PC-3 (cell line): ENCODE measurements at regions not wholly inside any gene's neighbourhood (a gene's known extent, or its start where the extent isn't known, plus 50 kb on each side); places are given as distances from the start of the nearest gene placed in this dataset.
"Not testable (repeated sequence)": the region's sequence is repeated elsewhere in the genome, so short reads cannot be mapped to it uniquely, and the experiment has no call there.

Source experiments
- ATAC-seq: fragments of 200-7000 bp; cut with Tn5 transposase; 2 replicates; pipeline ENCODE4 v1.9.1; 2020; ENCODE audit warnings: mild to moderate bottlenecking, moderate library complexity
- BruUV-seq: library from RNA; stranded (reverse); fragments of 400-500 nt; replicated peaks from 2 replicates; lab custom pipeline; 2021; lab: Mats Ljungman, UMichigan
- CTCF ChIA-PET: fragments of 300-600 bp; sonication (Branson Sonifier 250); formaldehyde crosslinking; loops from one replicate; lab custom pipeline; 2022; ENCODE audit warnings: antibody characterized with exemption; lab: Charles Lee
- POLR2A ChIA-PET: fragments of 300-600 bp; sonication (Branson Sonifier 250); formaldehyde crosslinking; loops from one replicate; lab custom pipeline; 2022; ENCODE audit warnings: antibody characterized with exemption; ENCODE audit not compliant: unreplicated experiment; lab: Charles Lee
- DNase-seq: peaks from one replicate; pipeline ENCODE4 v3.0.0-alpha.2; 2015
- H2AFZ ChIP-seq: fragments of 300-600 bp; sonication (generic); 2 replicates; pipeline ENCODE4 v1.6.0; 2016; ENCODE audit warnings: antibody characterized with exemption, low read length
- H3F3A ChIP-seq: fragments of 300-600 bp; sonication (generic); one replicate; pipeline ENCODE4 v1.6.0; 2017; ENCODE audit warnings: antibody characterized with exemption, low read length, control low read depth, mild to moderate bottlenecking; ENCODE audit not compliant: unreplicated experiment
- H3K27ac ChIP-seq: fragments of 300-600 bp; sonication (generic); 2 replicates; pipeline ENCODE4 v1.5.1; 2016; ENCODE audit warnings: mild to moderate bottlenecking, low read length
- H3K27me3 ChIP-seq: fragments of 300-600 bp; sonication (generic); 2 replicates; pipeline ENCODE4 v1.6.1; 2016; ENCODE audit warnings: low read length, mixed read lengths
- H3K36me3 ChIP-seq: fragments of 300-600 bp; sonication (generic); 2 replicates; pipeline ENCODE4 v1.6.1; 2016; ENCODE audit warnings: low read depth, mixed run types, low read length, mixed read lengths
- H3K4me1 ChIP-seq: fragments of 300-600 bp; sonication (generic); 2 replicates; pipeline ENCODE4 v1.5.1; 2016; ENCODE audit warnings: low read length; ENCODE audit not compliant: insufficient read depth
- H3K4me2 ChIP-seq: fragments of 300-600 bp; sonication (generic); 2 replicates; pipeline ENCODE4 v1.6.0; 2016; ENCODE audit warnings: low read length
- H3K4me3 ChIP-seq: fragments of 300-600 bp; sonication (generic); 2 replicates; pipeline ENCODE4 v1.5.1; 2016; ENCODE audit warnings: mild to moderate bottlenecking, low read length, mixed read lengths
- H3K79me2 ChIP-seq: fragments of 300-600 bp; sonication (generic); 2 replicates; pipeline ENCODE4 v1.6.1; 2017; ENCODE audit warnings: low read length, mixed read lengths
- H3K9ac ChIP-seq: fragments of 300-600 bp; sonication (generic); 2 replicates; pipeline ENCODE4 v1.6.0; 2016; ENCODE audit warnings: mild to moderate bottlenecking, low read length
- H3K9me2 ChIP-seq: fragments of 300-600 bp; sonication (generic); replicated peaks from 2 replicates; pipeline ENCODE4 v1.6.1; 2016; ENCODE audit warnings: mixed run types, low read length, mixed read lengths
- H3K9me3 ChIP-seq: fragments of 300-600 bp; sonication (generic); 2 replicates; pipeline ENCODE4 v1.6.1; 2016; ENCODE audit warnings: low read length, mixed read lengths
- H4K20me1 ChIP-seq: fragments of 300-600 bp; sonication (generic); 2 replicates; pipeline ENCODE4 v1.6.1; 2016; ENCODE audit warnings: low read length, mixed read lengths
- CTCF ChIP-seq: fragments of 300-600 bp; sonication (generic); conservative IDR thresholded peaks from 2 replicates; pipeline ENCODE4 v1.5.1; 2017; ENCODE audit warnings: antibody characterized with exemption, low read depth, mild to moderate bottlenecking, low read length
- EZH2 ChIP-seq: fragments of 300-600 bp; sonication (generic); IDR thresholded peaks from one replicate; pipeline ENCODE4 v1.6.1; 2017; ENCODE audit warnings: antibody characterized with exemption, mild to moderate bottlenecking, low read length; ENCODE audit not compliant: unreplicated experiment
- EZH2phosphoT487 ChIP-seq: fragments of 300-600 bp; sonication (generic); IDR thresholded peaks from 2 replicates; pipeline ENCODE4 v1.6.1; 2018; ENCODE audit warnings: mild to moderate bottlenecking, antibody characterized with exemption, low read length, borderline replicate concordance
- intact Hi-C: fragments of 100-400 bp; cut with micrococcal nuclease; formaldehyde crosslinking; loops from 2 replicates; pipeline ENCODE4 v1.9.0; 2023

- TF ChIP-seq CTCF = no peak
- no peak for TF ChIP-seq EZH2
- no peak for TF ChIP-seq EZH2phosphoT487
- DNase-seq = no peak
- Histone ChIP-seq H3K27me3 (peaks cover 54% of the 10 kb centered on the region), H3K9me3 (no peaks in the 10 kb centered on the region), H3K4me3 (no peak overlapping the region), H3K79me2 (no peaks in the 10 kb centered on the region), H3K9me2 (no peaks in the 10 kb centered on the region), H4K20me1 (no peaks in the 10 kb centered on the region), H3K9ac (no peak overlapping the region), H3K4me1 (no peaks in the 10 kb centered on the region), H3K4me2 (no peak overlapping the region), H3K27ac (no peak overlapping the region), H3F3A (no peaks in the 10 kb centered on the region), H2AFZ (no peak overlapping the region), H3K36me3 (no peaks in the 10 kb centered on the region)
- no TSS peak for BruUV-seq
- ChIA-PET CTCF (no interaction called here), POLR2A (no interaction called here)
- intact Hi-C loops = no loop called here
- no peak for ATAC-seq
These were observed 62.7 kb downstream of the CCDC74A start for GRCh38 chr2:131590366-131590765.

GRCh38 chr2:131590896-131591295 lies 63.2 kb downstream of the CCDC74A start:
- H3K9ac ChIP-seq = no peak overlapping the region
- ATAC-seq = no peak
- intact Hi-C loops = no loop called here
- H3K9me2 ChIP-seq = no peaks in the 10 kb centered on the region
- no peaks in the 10 kb centered on the region for H3K79me2 ChIP-seq
- no peak overlapping the region for H3K4me2 ChIP-seq
- H3K27ac ChIP-seq = no peak overlapping the region
- TF ChIP-seq CTCF (no peak), EZH2phosphoT487 (no peak), EZH2 (no peak)
- H4K20me1 ChIP-seq = no peaks in the 10 kb centered on the region
- POLR2A ChIA-PET = no interaction called here
- H3K4me1 ChIP-seq = no peaks in the 10 kb centered on the region
- DNase-seq = no peak
- H3K9me3 ChIP-seq = no peaks in the 10 kb centered on the region
- peaks cover 51% of the 10 kb centered on the region for H3K27me3 ChIP-seq
- no peaks in the 10 kb centered on the region for H3K36me3 ChIP-seq
- CTCF ChIA-PET = no interaction called here
- no peaks in the 10 kb centered on the region for H3F3A ChIP-seq
- H3K4me3 ChIP-seq = no peak overlapping the region
- BruUV-seq = no TSS peak
- no peak overlapping the region for H2AFZ ChIP-seq

GRCh38 chr2:131596561-131596960 lies 68.9 kb downstream of the CCDC74A start:
- CTCF ChIA-PET, H3K36me3 ChIP-seq, BruUV-seq, H3K4me3 ChIP-seq, ATAC-seq, H3K9me2 ChIP-seq, intact Hi-C loops, H3K4me1 ChIP-seq, H3K79me2 ChIP-seq, H3K4me2 ChIP-seq, H3K9me3 ChIP-seq, POLR2A ChIA-PET, H4K20me1 ChIP-seq, H3F3A ChIP-seq, DNase-seq, H2AFZ ChIP-seq, H3K9ac ChIP-seq, H3K27ac ChIP-seq: not testable (repeated sequence)
- peaks cover 14% of the 10 kb centered on the region for H3K27me3 ChIP-seq

DNA sequence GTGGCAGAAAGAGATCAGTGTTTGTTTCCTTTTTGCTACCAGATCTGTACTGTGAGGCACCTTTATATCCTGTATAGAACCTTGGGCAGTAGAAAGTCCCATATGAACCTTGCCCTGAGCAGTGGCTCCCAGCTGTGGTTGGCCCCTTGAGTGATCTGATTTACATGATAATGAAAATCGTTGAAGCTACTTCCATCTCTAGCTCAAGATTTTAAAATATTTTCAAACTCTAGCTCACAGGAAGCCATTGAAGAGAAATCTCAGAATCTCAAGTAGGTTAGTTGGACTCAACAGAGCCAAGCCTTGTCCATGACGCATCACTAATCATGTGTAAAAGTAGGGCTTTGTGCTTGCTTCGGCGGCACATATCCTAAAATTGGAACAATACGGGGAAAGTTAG lies 74.8 kb downstream of the CCDC74A start:
- CTCF ChIA-PET, POLR2A ChIA-PET, H3K36me3 ChIP-seq, H3K4me3 ChIP-seq, H3K9me3 ChIP-seq, H3K9me2 ChIP-seq, H4K20me1 ChIP-seq, H3K4me2 ChIP-seq, BruUV-seq, DNase-seq, intact Hi-C loops, H2AFZ ChIP-seq, ATAC-seq, H3K79me2 ChIP-seq, H3F3A ChIP-seq, H3K4me1 ChIP-seq, H3K27ac ChIP-seq, H3K9ac ChIP-seq: not testable (repeated sequence)
- peaks cover 17% of the 10 kb centered on the region for H3K27me3 ChIP-seq

- H3K4me1 ChIP-seq, ATAC-seq, CTCF ChIA-PET, H3K4me3 ChIP-seq, intact Hi-C loops, POLR2A ChIA-PET, H3K9ac ChIP-seq, H4K20me1 ChIP-seq, H3K9me3 ChIP-seq, H3K79me2 ChIP-seq, BruUV-seq, H3K36me3 ChIP-seq, H3F3A ChIP-seq, H3K9me2 ChIP-seq, H2AFZ ChIP-seq, H3K27ac ChIP-seq, H3K4me2 ChIP-seq, DNase-seq: not testable (repeated sequence)
- peaks cover 13% of the 10 kb centered on the region for H3K27me3 ChIP-seq
These were observed 77.0 kb downstream of the CCDC74A start for GRCh38 chr2:131604652-131605051.
